GM12878 (cell line): ENCODE measurements at regions not wholly inside any gene's neighbourhood (a gene's known extent, or its start where the extent isn't known, plus 50 kb on each side); places are given as distances from the start of the nearest gene placed in this dataset.

Source experiments
- ATAC-seq: fragments of 200-7000 bp; cut with Tn5 transposase; 3 replicates; pipeline ENCODE4 v1.9.1; 2020; ENCODE audit warnings: mild to moderate bottlenecking, moderate library complexity
- BruUV-seq: library from RNA; stranded (reverse); fragments of 400-500 nt; replicated peaks from 2 replicates; lab custom pipeline; 2021; lab: Mats Ljungman, UMichigan
- CTCF ChIA-PET: fragments of 300-600 bp; sonication (Branson Sonifier 250); formaldehyde crosslinking; extraction: SDS; loops from one replicate; lab custom pipeline; 2021; ENCODE audit warnings: inconsistent platforms; lab: Yijun Ruan, JAX
- POLR2A ChIA-PET: fragments of 350-600 bp; formaldehyde crosslinking; extraction: SDS; loops from one replicate; lab custom pipeline; 2021; ENCODE audit warnings: inconsistent platforms; lab: Charles Lee
- RAD21 ChIA-PET: fragments of 300-600 bp; sonication (Branson Sonifier 250); formaldehyde crosslinking; loops from one replicate; lab custom pipeline; 2023; ENCODE audit warnings: antibody characterized with exemption; ENCODE audit not compliant: unreplicated experiment; lab: Charles Lee
- SMC1A ChIA-PET: fragments of 300-600 bp; sonication (Branson Sonifier 250); formaldehyde crosslinking; loops from one replicate; lab custom pipeline; 2023; ENCODE audit not compliant: unreplicated experiment, uncharacterized antibody; lab: Charles Lee
- DNase-seq: peaks from one replicate; pipeline ENCODE4 v3.0.0-alpha.2; 2011; ENCODE audit warnings: low read depth, low spot score
- FAIRE-seq: peaks from 3 replicates; lab custom pipeline; 2011; peaks lifted over from hg19 to GRCh38; lab: Jason Lieb, UNC
- H2AFZ ChIP-seq: 2 replicates; pipeline ENCODE4 v1.6.0; 2011; ENCODE audit warnings: low read depth, low read length, control low read depth; ENCODE audit not compliant: control insufficient read depth
- H3K27ac ChIP-seq: 2 replicates; pipeline ENCODE4 v1.5.1; 2011; ENCODE audit warnings: control low read depth; ENCODE audit not compliant: control insufficient read depth, insufficient read depth
- H3K27me3 ChIP-seq, 2 experiments: replicated peaks in 1 of 2; 2 replicates each; pipeline versions ENCODE4 v1.6.0 to v1.6.1; 2011; ENCODE audit warnings: low read length in 1 of 2; ENCODE audit not compliant: control insufficient read depth in 2 of 2, insufficient read depth in 2 of 2
- H3K36me3 ChIP-seq, 2 experiments: 2 replicates each; pipeline ENCODE4 v1.5.1; 2011; ENCODE audit warnings: low read length in 1 of 2; ENCODE audit not compliant: control insufficient read depth in 2 of 2, insufficient read depth in 2 of 2
- H3K4me1 ChIP-seq: 2 replicates; pipeline ENCODE4 v1.6.1; 2011; ENCODE audit warnings: mild to moderate bottlenecking, low read length, moderate library complexity, mixed read lengths; ENCODE audit not compliant: control insufficient read depth, insufficient read depth
- H3K4me2 ChIP-seq: 2 replicates; pipeline ENCODE4 v1.6.0; 2011; ENCODE audit warnings: control low read depth; ENCODE audit not compliant: control insufficient read depth, insufficient read depth
- H3K4me3 ChIP-seq: fragments of 200-600 bp; sonication (generic); 2 replicates; pipeline ENCODE4 v1.5.1; 2016
- H3K79me2 ChIP-seq: 2 replicates; pipeline ENCODE4 v1.6.0; 2011; ENCODE audit warnings: low read length; ENCODE audit not compliant: control insufficient read depth, insufficient read depth
- H3K9ac ChIP-seq: 2 replicates; pipeline ENCODE4 v1.8.0; 2011; ENCODE audit warnings: low read length, control low read depth, mixed read lengths; ENCODE audit not compliant: control insufficient read depth, insufficient read depth
- H3K9me3 ChIP-seq: replicated peaks from 3 replicates; pipeline ENCODE4 v1.5.1; 2011; ENCODE audit warnings: mild to moderate bottlenecking, low read length; ENCODE audit not compliant: control insufficient read depth, insufficient read depth
- H4K20me1 ChIP-seq: 2 replicates; pipeline ENCODE4 v1.6.0; 2011; ENCODE audit not compliant: control insufficient read depth, insufficient read depth
- CHD1 ChIP-seq: IDR thresholded peaks from 2 replicates; pipeline ENCODE4 v1.6.1; 2012; ENCODE audit warnings: low read depth, low read length, improper control_type of control experiment
- E2F8 ChIP-seq: fragments of 450-650 bp; IDR thresholded peaks from 2 replicates; pipeline ENCODE4 v1.6.1; 2018; ENCODE audit warnings: mild to moderate bottlenecking, low read depth, moderate library complexity; ENCODE audit not compliant: partially characterized antibody
- EED ChIP-seq: sonication (generic); IDR thresholded peaks from 2 replicates; pipeline ENCODE4 v1.6.1; 2016; ENCODE audit warnings: antibody characterized with exemption, low read depth
- EP300 ChIP-seq, 2 experiments: fragments of 150-350 bp in 1 of 2; IDR thresholded peaks; 2 replicates each; pipeline ENCODE4 v1.6.1; 2011 to 2012; ENCODE audit warnings: low read depth in 2 of 2, low read length in 2 of 2, borderline replicate concordance in 1 of 2, improper control_type of control experiment in 1 of 2, inconsistent platforms in 1 of 2; ENCODE audit not compliant: control insufficient read depth in 1 of 2
- ESRRA ChIP-seq: IDR thresholded peaks from 2 replicates; pipeline ENCODE4 v1.6.1; 2012; ENCODE audit warnings: mild to moderate bottlenecking, low read length, improper control_type of control experiment
- GATAD2B ChIP-seq: fragments of 450-650 bp; conservative IDR thresholded peaks from 2 replicates; pipeline ENCODE4 v1.6.1; 2017; ENCODE audit warnings: low read depth, mild to moderate bottlenecking, moderate library complexity
- MEF2A ChIP-seq: IDR thresholded peaks from 2 replicates; pipeline ENCODE4 v1.6.1; 2011; ENCODE audit warnings: low read depth, mild to moderate bottlenecking, low read length, moderate library complexity; ENCODE audit not compliant: insufficient read depth
- NFYA ChIP-seq: IDR thresholded peaks from 2 replicates; pipeline ENCODE4 v1.6.1; 2011; ENCODE audit warnings: low read depth, mild to moderate bottlenecking, low read length, improper control_type of control experiment, borderline replicate concordance
- PAX8 ChIP-seq: fragments of 450-650 bp; IDR thresholded peaks from 2 replicates; pipeline ENCODE4 v1.6.1; 2017; ENCODE audit warnings: mild to moderate bottlenecking, moderate library complexity
- RAD51 ChIP-seq: fragments of 450-650 bp; IDR thresholded peaks from 2 replicates; pipeline ENCODE4 v1.6.1; 2016; ENCODE audit warnings: moderate library complexity, mild to moderate bottlenecking, inconsistent platforms
- RUNX3 ChIP-seq: IDR thresholded peaks from 2 replicates; pipeline ENCODE4 v1.6.1; 2012; ENCODE audit warnings: low read length, inconsistent platforms
- SRF ChIP-seq, 2 experiments: IDR thresholded peaks; 2 replicates each; pipeline ENCODE4 v1.6.1; 2011; ENCODE audit warnings: low read depth in 2 of 2, low read length in 2 of 2, mild to moderate bottlenecking in 1 of 2, moderate library complexity in 1 of 2
- SUZ12 ChIP-seq: fragments of 200-600 bp; sonication (generic); IDR thresholded peaks from one replicate; pipeline ENCODE4 v1.6.1; 2018; ENCODE audit warnings: antibody characterized with exemption, mild to moderate bottlenecking; ENCODE audit not compliant: unreplicated experiment
- TAF1 ChIP-seq: IDR thresholded peaks from 2 replicates; pipeline ENCODE4 v1.6.1; 2011; ENCODE audit warnings: mild to moderate bottlenecking, low read depth, low read length, borderline replicate concordance
- TCF12 ChIP-seq: IDR thresholded peaks from 2 replicates; pipeline ENCODE4 v1.6.1; 2011; ENCODE audit warnings: low read depth, mild to moderate bottlenecking, low read length
- TCF3 ChIP-seq: IDR thresholded peaks from 2 replicates; pipeline ENCODE4 v1.6.1; 2012; ENCODE audit warnings: low read depth, mild to moderate bottlenecking, low read length, borderline replicate concordance; ENCODE audit not compliant: insufficient read depth
- TCF7 ChIP-seq: IDR thresholded peaks from 2 replicates; pipeline ENCODE4 v1.6.1; 2014; ENCODE audit warnings: antibody characterized with exemption, borderline replicate concordance
- USF2 ChIP-seq: IDR thresholded peaks from 2 replicates; pipeline ENCODE4 v1.6.1; 2011; ENCODE audit warnings: low read depth, low read length, improper control_type of control experiment, borderline replicate concordance
- ZBED1 ChIP-seq: IDR thresholded peaks from 2 replicates; pipeline ENCODE4 v1.6.1; 2016; ENCODE audit warnings: borderline replicate concordance
- ZSCAN29 ChIP-seq: fragments of 450-650 bp; IDR thresholded peaks from 2 replicates; pipeline ENCODE4 v1.6.1; 2017; ENCODE audit warnings: mild to moderate bottlenecking, moderate library complexity
- WGBS: methylation state at CpG from one replicate; pipeline ENCODE4 v1.1.6; 2016; ENCODE audit warnings: low lambda C conversion rate; ENCODE audit not compliant: insufficient replicate concordance, insufficient coverage; ENCODE audit errors: missing lambda C conversion rate; 5-methylcytosine and 5-hydroxymethylcytosine counted together
- in situ Hi-C: fragments of 300-500 bp; cut with MboI; formaldehyde crosslinking; loops from 9 replicates; pipeline ENCODE4 v1.14.3; 2018; ENCODE audit warnings: mixed read lengths
- intact Hi-C: fragments of 100-400 bp; cut with micrococcal nuclease; formaldehyde crosslinking; loops from one replicate; pipeline ENCODE4 v1.14.2; 2022; ENCODE audit not compliant: unreplicated experiment

GRCh38 chr22:27540656-27541396 is 260.7 kb downstream of the MN1 start (continued):
- no peak for TF ChIP-seq TAF1
- no peak for TF ChIP-seq USF2
- no peak for TF ChIP-seq ZSCAN29
- no peak for TF ChIP-seq EP300 (IDR thresholded peaks at IDR 0.05; ENCODE audit: borderline replicate concordance in 1 of 2, control insufficient read depth in 1 of 2, low read depth in 2 of 2, low read length in 2 of 2)
- no peak for TF ChIP-seq PAX8
- TF ChIP-seq, all 136 proteins: peak for 0

- intact Hi-C loops (no loop called here), in situ Hi-C loops (no loop called here)
- FAIRE-seq (no peak), ATAC-seq (no peak), DNase-seq (no peak)
- WGBS: 45% methylated on average over 13 of the region's 14 CpGs
- H2AFZ ChIP-seq: no peak overlapping the region
- H3K79me2 ChIP-seq: no peaks in the 10 kb centered on the region
- CTCF ChIA-PET: no interaction called here
- TF ChIP-seq CHD1 (no peak), GATAD2B (no peak), SRF (IDR thresholded peaks at IDR 0.05; ENCODE audit: low read depth in 2 of 2, low read length in 2 of 2) (no peak), SUZ12 (no peak), TCF12 (no peak), E2F8 (no peak), RUNX3 (no peak), TCF7 (no peak), TCF3 (no peak), ZBED1 (no peak), MEF2A (no peak), NFYA (no peak), EED (no peak), RAD51 (no peak), ESRRA (no peak)
- H3K36me3 ChIP-seq: no peaks in the 10 kb centered on the region
- SMC1A ChIA-PET: no interaction called here
- H3K4me3 ChIP-seq: no peak overlapping the region
- H3K27me3 ChIP-seq: peaks cover 0 to 1% of the 10 kb centered on the region in 2 experiments; a peak in 1 of 4 replicates
- no peaks in the 10 kb centered on the region for H3K4me1 ChIP-seq
- no TSS peak for BruUV-seq
- RAD21 ChIA-PET: no interaction called here
- POLR2A ChIA-PET: no interaction called here
- H3K9ac ChIP-seq: no peak overlapping the region
- no peak overlapping the region for H3K27ac ChIP-seq
- H3K9me3 ChIP-seq: no peaks in the 10 kb centered on the region
- H3K4me2 ChIP-seq: no peak overlapping the region
- no peaks in the 10 kb centered on the region for H4K20me1 ChIP-seq
Observed at GRCh38 chr22:27541836-27542235, 259.7 kb downstream of the MN1 start.
